Suprapubic skin (tissue), 4 donors: ENCODE measurements at regions not wholly inside any gene's neighbourhood (a gene's known extent, or its start where the extent isn't known, plus 50 kb on each side); places are given as distances from the start of the nearest gene placed in this dataset.

ENCODE experiments used
- CTCF ChIP-seq, 2 donors: fragments of 200-600 bp in 1 of 2; fragments of 450-650 bp in 1 of 2; sonication (generic) in 1 of 2; IDR thresholded peaks; one replicate each; pipeline ENCODE4 v1.5.1; 2016 to 2019; ENCODE audit warnings: antibody characterized with exemption in 2 of 2, mild to moderate bottlenecking in 1 of 2, moderate library complexity in 1 of 2
- EP300 ChIP-seq: sonication (generic); formaldehyde crosslinking; IDR thresholded peaks from one replicate; pipeline ENCODE4 v1.6.1; 2017; ENCODE audit warnings: antibody characterized with exemption
- POLR2A ChIP-seq, 2 donors: fragments of 450-650 bp; IDR thresholded peaks; one replicate each; pipeline ENCODE4 v1.6.1; 2017; ENCODE audit warnings: antibody characterized with exemption in 2 of 2, mild to moderate bottlenecking in 2 of 2, moderate library complexity in 2 of 2
- POLR2AphosphoS5 ChIP-seq, 3 donors: sonication (generic); formaldehyde crosslinking; IDR thresholded peaks; one replicate each; pipeline ENCODE4 v1.6.1; 2017; ENCODE audit warnings: antibody characterized with exemption in 3 of 3

GRCh38 chrX:11944501-11944900, 186.5 kb downstream of the MSL3 start:
- TF ChIP-seq POLR2A (IDR thresholded peaks at IDR 0.05) (no peak), CTCF (IDR thresholded peaks at IDR 0.05) (no peak), POLR2AphosphoS5 (IDR thresholded peaks at IDR 0.05) (no peak), EP300 (no peak)
